MCF 10A (cell line): ENCODE measurements at regions not wholly inside any gene's neighbourhood (a gene's known extent, or its start where the extent isn't known, plus 50 kb on each side); places are given as distances from the start of the nearest gene placed in this dataset.

Experiments used
- BruUV-seq: library from RNA; stranded (reverse); fragments of 400-500 nt; replicated peaks from 2 replicates; lab custom pipeline; 2021; lab: Mats Ljungman, UMichigan
- CTCF ChIA-PET: fragments of 300-600 bp; sonication (Branson Sonifier 250); formaldehyde crosslinking; extraction: SDS; loops from one replicate; lab custom pipeline; 2021; ENCODE audit warnings: antibody characterized with exemption, inconsistent platforms; lab: Yijun Ruan, JAX
- POLR2A ChIA-PET: fragments of 300-600, 350-650 bp; sonication (Branson Sonifier 250); formaldehyde crosslinking; extraction: SDS; loops from one replicate; lab custom pipeline; 2020; ENCODE audit warnings: antibody characterized with exemption, inconsistent platforms; lab: Yijun Ruan, JAX
- DNase-seq: peaks from one replicate; pipeline ENCODE4 v3.0.0-alpha.2; 2018; ENCODE audit not compliant: unreplicated experiment
- H3K27ac Mint-ChIP-seq: one replicate; pipeline ENCODE4 v1.8.0; 2022; ENCODE audit warnings: mild to moderate bottlenecking, low read depth, mixed read lengths; ENCODE audit not compliant: unreplicated experiment
- H3K27me3 Mint-ChIP-seq: one replicate; pipeline ENCODE4 v1.8.0; 2022; ENCODE audit warnings: mixed read lengths; ENCODE audit not compliant: insufficient read depth, unreplicated experiment
- H3K36me3 Mint-ChIP-seq: one replicate; pipeline ENCODE4 v1.8.0; 2022; ENCODE audit warnings: mild to moderate bottlenecking, moderate library complexity, mixed read lengths; ENCODE audit not compliant: insufficient read depth, unreplicated experiment
- H3K4me1 Mint-ChIP-seq: one replicate; pipeline ENCODE4 v1.8.0; 2022; ENCODE audit warnings: mixed read lengths; ENCODE audit not compliant: insufficient read depth, unreplicated experiment
- H3K4me3 Mint-ChIP-seq: one replicate; pipeline ENCODE4 v1.8.0; 2022; ENCODE audit warnings: mild to moderate bottlenecking, moderate library complexity, mixed read lengths; ENCODE audit not compliant: unreplicated experiment
- H3K9me3 Mint-ChIP-seq: one replicate; pipeline ENCODE4 v1.8.0; 2022; ENCODE audit warnings: mixed read lengths; ENCODE audit not compliant: unreplicated experiment
- CTCF ChIP-seq: fragments of 200-600 bp; IDR thresholded peaks from one replicate; pipeline ENCODE4 v1.8.0; 2022; ENCODE audit warnings: antibody characterized with exemption, mild to moderate bottlenecking; ENCODE audit not compliant: unreplicated experiment
- intact Hi-C: fragments of 100-400 bp; cut with micrococcal nuclease; formaldehyde crosslinking; loops from 2 replicates; pipeline ENCODE4 v1.14.1; 2022

GRCh38 chr13:90254437-90254836 is 1093.0 kb upstream of the MIR17HG start:
- Mint-ChIP-seq H3K4me1 (no peaks in the 10 kb centered on the region), H3K27ac (no peak overlapping the region), H3K4me3 (no peak overlapping the region), H3K27me3 (no peaks in the 10 kb centered on the region), H3K36me3 (no peaks in the 10 kb centered on the region), H3K9me3 (peaks cover 8% of the 10 kb centered on the region)
- no peak for TF ChIP-seq CTCF
- no peak for DNase-seq
- CTCF ChIA-PET = interaction anchor here (0.6 kb wide), 1 partner anchor 128 kb away, joined by 5 read pairs; no protein-coding TSS in a partner anchor
- POLR2A ChIA-PET = interaction anchor here (0.6 kb wide), 1 partner anchor 14 kb away, joined by 4 read pairs; no protein-coding TSS in a partner anchor
- intact Hi-C loops = no loop called here
- BruUV-seq = no TSS peak

GRCh38 chr13:90256746-90257145 is 1090.7 kb upstream of the MIR17HG start:
- no peaks in the 10 kb centered on the region for H3K36me3 Mint-ChIP-seq
- intact Hi-C loops = no loop called here
- H3K4me3 Mint-ChIP-seq = no peak overlapping the region
- no peaks in the 10 kb centered on the region for H3K4me1 Mint-ChIP-seq
- CTCF ChIA-PET = no interaction called here
- H3K9me3 Mint-ChIP-seq = no peaks in the 10 kb centered on the region
- H3K27me3 Mint-ChIP-seq = no peaks in the 10 kb centered on the region
- no peak for DNase-seq
- H3K27ac Mint-ChIP-seq = no peak overlapping the region
- POLR2A ChIA-PET = no interaction called here
- TF ChIP-seq CTCF = no peak
- BruUV-seq = no TSS peak

- H3K36me3 Mint-ChIP-seq = no peaks in the 10 kb centered on the region
- no peak for TF ChIP-seq CTCF
- no peaks in the 10 kb centered on the region for H3K4me1 Mint-ChIP-seq
- no TSS peak for BruUV-seq
- POLR2A ChIA-PET = interaction anchor here (0.6 kb wide), 2 partner anchors 12 to 137 kb away, joined by 3 read pairs; no protein-coding TSS in a partner anchor
- intact Hi-C loops = no loop called here
- H3K27me3 Mint-ChIP-seq = no peaks in the 10 kb centered on the region
- no peak for DNase-seq
- no peak overlapping the region for H3K4me3 Mint-ChIP-seq
- CTCF ChIA-PET = interaction anchor here (0.8 kb wide), 1 partner anchor 13 kb away, joined by 3 read pairs; no protein-coding TSS in a partner anchor
- no peak overlapping the region for H3K27ac Mint-ChIP-seq
- H3K9me3 Mint-ChIP-seq = peaks cover 11% of the 10 kb centered on the region
Measured at GRCh38 chr13:90258129-90258528, 1089.4 kb upstream of the MIR17HG start.

- intact Hi-C loops = no loop called here
Measured at GRCh38 chr13:90261343-90261742, 1086.1 kb upstream of the MIR17HG start.

More at GRCh38 chr13:90261343-90261742, 1086.1 kb upstream of the MIR17HG start:
- ChIA-PET CTCF (interaction anchor here (0.7 kb wide), 2 partner anchors 13 to 306 kb away, joined by 3 read pairs; no protein-coding TSS in a partner anchor), POLR2A (no interaction called here)
- H3K27ac Mint-ChIP-seq = no peak overlapping the region
- H3K4me3 Mint-ChIP-seq = no peak overlapping the region
- no peak for TF ChIP-seq CTCF
- no TSS peak for BruUV-seq
- no peaks in the 10 kb centered on the region for H3K27me3 Mint-ChIP-seq
- H3K36me3 Mint-ChIP-seq = no peaks in the 10 kb centered on the region
- DNase-seq = no peak
- peaks cover 11% of the 10 kb centered on the region for H3K9me3 Mint-ChIP-seq
- no peaks in the 10 kb centered on the region for H3K4me1 Mint-ChIP-seq
